Hepatocyte (in vitro differentiated cells): ENCODE measurements at regions not wholly inside any gene's neighbourhood (a gene's known extent, or its start where the extent isn't known, plus 50 kb on each side); places are given as distances from the start of the nearest gene placed in this dataset.

Experiments used
- CTCF ChIP-seq: fragments of 200-600 bp; sonication (generic); IDR thresholded peaks from 2 replicates; pipeline ENCODE4 v1.5.1; 2016; ENCODE audit warnings: antibody characterized with exemption, mild to moderate bottlenecking; ENCODE audit not compliant: poor library complexity
- EZH2 ChIP-seq: fragments of 200-600 bp; sonication (generic); IDR thresholded peaks from 2 replicates; pipeline ENCODE4 v1.6.1; 2016; ENCODE audit warnings: antibody characterized with exemption, mild to moderate bottlenecking, borderline replicate concordance
- EZH2phosphoT487 ChIP-seq: fragments of 200-600 bp; sonication (generic); IDR thresholded peaks from one replicate; pipeline ENCODE4 v1.6.1; 2018; ENCODE audit warnings: antibody characterized with exemption, mild to moderate bottlenecking, low read depth, moderate library complexity; ENCODE audit not compliant: unreplicated experiment, severe bottlenecking

- TF ChIP-seq CTCF (no peak), EZH2 (no peak), EZH2phosphoT487 (no peak)
Observed at GRCh38 chr1:95340061-95340460, 106.1 kb downstream of the RWDD3 start.
